Fibroblast of the aortic adventitia (primary cell): ENCODE measurements at regions not wholly inside any gene's neighbourhood (a gene's known extent, or its start where the extent isn't known, plus 50 kb on each side); places are given as distances from the start of the nearest gene placed in this dataset.
A peak's percentile ranks its signal among the peaks of the same experiment; 100 is the strongest.

Experiments used
- DNase-seq: peaks from one replicate; pipeline ENCODE4 v3.0.0-alpha.2; 2010; ENCODE audit warnings: low read depth
- H3K4me3 ChIP-seq: 2 replicates; pipeline ENCODE4 v1.5.1; 2011; ENCODE audit warnings: low read depth, mild to moderate bottlenecking, control low read depth, low read length, moderate library complexity
- TF ChIP-seq, protein P1 (sequence below): IDR thresholded peaks from 2 replicates; pipeline ENCODE4 v1.5.1; 2011; ENCODE audit warnings: mild to moderate bottlenecking, low read length, control low read depth, inconsistent platforms; ENCODE audit not compliant: insufficient read depth

DNA sequence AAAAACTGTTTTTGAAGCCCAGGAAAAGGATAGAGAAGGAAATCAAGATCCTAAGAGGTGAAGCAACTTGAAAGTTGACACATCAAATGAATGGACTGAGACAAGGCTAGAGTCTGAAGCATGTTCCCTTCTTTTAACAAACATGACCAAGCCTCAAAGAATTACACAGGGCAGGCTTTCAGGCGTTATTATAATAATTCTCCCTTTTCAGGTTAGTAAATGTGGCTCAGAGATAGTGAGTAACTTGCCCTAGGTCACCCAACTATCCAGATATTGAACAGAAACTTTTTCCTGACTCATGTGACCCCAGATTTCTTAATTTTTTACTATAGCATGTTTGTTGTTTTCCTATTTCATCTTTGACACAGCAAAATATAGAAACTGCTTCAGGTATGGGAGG lies 91.7 kb downstream of the PPP1R2C start:
- TF ChIP-seq, protein P1, sequence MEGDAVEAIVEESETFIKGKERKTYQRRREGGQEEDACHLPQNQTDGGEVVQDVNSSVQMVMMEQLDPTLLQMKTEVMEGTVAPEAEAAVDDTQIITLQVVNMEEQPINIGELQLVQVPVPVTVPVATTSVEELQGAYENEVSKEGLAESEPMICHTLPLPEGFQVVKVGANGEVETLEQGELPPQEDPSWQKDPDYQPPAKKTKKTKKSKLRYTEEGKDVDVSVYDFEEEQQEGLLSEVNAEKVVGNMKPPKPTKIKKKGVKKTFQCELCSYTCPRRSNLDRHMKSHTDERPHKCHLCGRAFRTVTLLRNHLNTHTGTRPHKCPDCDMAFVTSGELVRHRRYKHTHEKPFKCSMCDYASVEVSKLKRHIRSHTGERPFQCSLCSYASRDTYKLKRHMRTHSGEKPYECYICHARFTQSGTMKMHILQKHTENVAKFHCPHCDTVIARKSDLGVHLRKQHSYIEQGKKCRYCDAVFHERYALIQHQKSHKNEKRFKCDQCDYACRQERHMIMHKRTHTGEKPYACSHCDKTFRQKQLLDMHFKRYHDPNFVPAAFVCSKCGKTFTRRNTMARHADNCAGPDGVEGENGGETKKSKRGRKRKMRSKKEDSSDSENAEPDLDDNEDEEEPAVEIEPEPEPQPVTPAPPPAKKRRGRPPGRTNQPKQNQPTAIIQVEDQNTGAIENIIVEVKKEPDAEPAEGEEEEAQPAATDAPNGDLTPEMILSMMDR = no peak
- H3K4me3 ChIP-seq = no peak overlapping the region
- DNase-seq = no peak

DNA sequence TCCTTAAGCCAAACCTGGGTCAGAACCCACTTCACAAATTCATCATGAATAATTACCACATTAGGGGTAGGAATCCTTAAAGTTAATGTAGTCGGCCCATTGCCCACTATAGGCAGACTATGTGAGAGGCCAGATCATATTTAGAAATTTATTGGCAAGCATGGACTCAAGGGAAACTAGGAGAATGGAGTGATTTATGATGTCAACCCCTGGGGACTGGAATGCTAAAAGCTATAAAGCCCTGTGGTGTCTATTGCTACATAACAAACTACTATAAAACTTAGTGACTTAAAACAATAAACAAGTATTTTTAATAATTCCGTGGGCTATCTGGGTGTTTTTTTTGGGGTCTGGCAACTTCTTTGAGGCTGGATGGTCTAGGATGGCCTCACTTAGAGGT lies 93.9 kb downstream of the PPP1R2C start:
- TF ChIP-seq, protein P1 = no peak
- DNase-seq = no peak
- H3K4me3 ChIP-seq = no peak overlapping the region

DNA sequence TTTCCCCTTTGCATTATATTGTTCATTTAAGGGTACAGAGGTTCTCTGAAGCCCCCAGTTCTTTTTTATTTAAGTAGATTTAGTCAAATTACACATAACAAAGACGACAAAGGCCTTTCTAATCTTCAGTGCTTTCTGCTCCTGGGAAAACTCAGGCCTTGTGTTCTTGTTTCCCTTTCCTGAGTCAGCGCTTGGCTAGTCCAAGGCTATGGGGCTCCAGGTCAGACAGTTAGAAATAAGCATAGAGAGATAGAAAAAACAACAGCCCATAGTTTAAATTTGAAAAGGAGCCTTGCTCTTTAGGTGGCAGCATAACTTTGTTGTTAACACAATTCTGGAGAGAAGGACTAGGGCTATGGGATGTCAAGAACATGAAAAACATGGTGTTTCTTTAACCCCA lies 97.3 kb downstream of the PPP1R2C start:
- peak; percentile 63 for DNase-seq
- H3K4me3 ChIP-seq = no peak overlapping the region
- TF ChIP-seq, protein P1 = peak; percentile 10

DNA sequence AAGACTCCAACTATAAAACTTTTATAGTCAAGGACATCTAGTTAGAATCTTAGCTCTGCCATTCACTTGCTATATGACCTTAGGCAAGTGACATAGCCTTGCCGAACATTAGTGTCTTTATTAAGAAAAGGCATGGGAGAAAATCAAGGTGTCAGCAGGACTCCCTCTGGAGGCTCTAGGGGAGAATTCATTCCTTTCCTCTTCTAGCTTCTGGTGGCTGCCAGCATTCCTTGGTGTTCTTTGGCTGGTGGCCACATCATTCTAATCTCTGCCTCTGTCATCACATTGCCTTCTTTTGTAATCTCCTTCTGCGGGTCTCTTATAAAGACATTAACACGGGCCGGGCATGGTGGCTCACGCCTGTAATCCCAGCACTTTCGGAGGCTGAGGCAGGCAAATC lies 99.8 kb downstream of the PPP1R2C start:
- TF ChIP-seq, protein P1 = peak; percentile 20
- no peak overlapping the region for H3K4me3 ChIP-seq
- DNase-seq = peak; percentile 63

DNA sequence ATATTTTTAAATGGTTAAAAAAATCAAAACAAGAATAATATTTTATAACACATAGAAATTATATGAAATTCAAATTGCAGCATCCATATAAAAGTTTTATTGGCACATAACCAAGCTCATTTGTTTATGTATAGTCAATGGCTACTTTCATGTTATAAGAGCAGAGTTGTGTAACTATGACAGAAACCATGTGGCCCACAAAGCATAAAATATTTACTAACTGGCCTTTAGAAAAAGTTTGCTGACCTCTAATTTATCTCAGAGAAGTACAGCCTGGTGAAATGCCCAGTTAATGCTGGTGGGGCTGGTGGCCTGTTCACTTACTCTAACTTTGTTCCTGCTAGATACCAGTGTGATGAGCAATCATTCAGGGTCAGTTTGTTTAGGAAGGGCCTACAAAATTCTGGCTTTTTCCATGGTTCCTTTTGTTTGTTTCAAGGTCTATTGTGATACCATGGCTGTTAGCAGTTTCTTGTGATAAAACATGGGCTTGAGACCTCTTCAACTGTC lies 104.6 kb downstream of the PPP1R2C start:
- DNase-seq = peak; percentile 37
- no peak overlapping the region for H3K4me3 ChIP-seq
- TF ChIP-seq, protein P1 = no peak

- TF ChIP-seq, protein P1 = no peak
- no peak for DNase-seq
- H3K4me3 ChIP-seq = no peak overlapping the region
These were observed 113.3 kb downstream of the PPP1R2C start for GRCh38 chrX:42664680-42665079.

DNA sequence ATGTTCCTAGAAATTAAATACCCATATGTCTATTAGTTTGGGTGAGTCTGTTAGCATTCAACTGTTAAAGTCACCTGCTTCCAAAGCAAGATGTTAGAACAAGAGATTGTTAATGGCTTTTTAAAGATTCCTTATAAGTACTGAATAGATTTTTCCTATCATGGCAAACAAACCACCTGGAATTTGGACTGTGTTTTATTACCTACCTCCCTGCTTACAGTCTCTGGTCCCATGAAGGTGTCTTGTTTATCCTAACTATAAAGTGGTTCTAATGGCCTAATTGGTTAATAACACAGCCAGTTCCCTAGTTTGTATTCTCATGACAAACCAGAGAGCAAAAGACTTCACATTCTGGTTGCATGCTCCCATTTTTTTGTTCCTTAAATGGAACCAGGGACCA lies 149.5 kb downstream of the PPP1R2C start:
- TF ChIP-seq, protein P1 = no peak
- DNase-seq = no peak
- H3K4me3 ChIP-seq = no peak overlapping the region
